H9 (cell line): ENCODE measurements at regions not wholly inside any gene's neighbourhood (a gene's known extent, or its start where the extent isn't known, plus 50 kb on each side); places are given as distances from the start of the nearest gene placed in this dataset.

Experiments
- DNase-seq: peaks from one replicate; pipeline ENCODE4 v3.0.0-alpha.2; 2017
- H2AFZ ChIP-seq: one replicate; pipeline ENCODE4 v1.6.1; 2013; ENCODE audit warnings: mild to moderate bottlenecking, low read length, control low read depth, moderate library complexity
- H2AK5ac ChIP-seq: 2 replicates; pipeline ENCODE4 v1.6.1; 2013; ENCODE audit warnings: low read length, control low read depth, mixed read lengths; ENCODE audit not compliant: insufficient read length
- H2BK120ac ChIP-seq: one replicate; pipeline ENCODE4 v1.6.1; 2013; ENCODE audit warnings: low read depth, mild to moderate bottlenecking, low read length, control low read depth, inconsistent platforms; ENCODE audit not compliant: poor library complexity, severe bottlenecking
- H2BK12ac ChIP-seq: 2 replicates; pipeline ENCODE4 v1.6.1; 2013; ENCODE audit warnings: low read length, control low read depth, mixed read lengths, low read depth; ENCODE audit not compliant: insufficient read length
- H2BK15ac ChIP-seq: 2 replicates; pipeline ENCODE4 v1.6.1; 2013; ENCODE audit warnings: low read depth, low read length, control low read depth
- H2BK20ac ChIP-seq: one replicate; pipeline ENCODE4 v1.6.1; 2013; ENCODE audit warnings: low read depth, mild to moderate bottlenecking, low read length, control low read depth, inconsistent platforms; ENCODE audit not compliant: poor library complexity, severe bottlenecking
- H2BK5ac ChIP-seq: 2 replicates; pipeline ENCODE4 v1.6.1; 2013; ENCODE audit warnings: low read length, control low read depth, mixed read lengths; ENCODE audit not compliant: insufficient read length
- H3K14ac ChIP-seq: 2 replicates; pipeline ENCODE4 v1.6.1; 2013; ENCODE audit warnings: low read length, control low read depth; ENCODE audit not compliant: insufficient read depth
- H3K18ac ChIP-seq: 2 replicates; pipeline ENCODE4 v1.6.1; 2013; ENCODE audit warnings: low read depth, mild to moderate bottlenecking, mixed read lengths, low read length, control low read depth; ENCODE audit not compliant: insufficient read length
- H3K23ac ChIP-seq: 2 replicates; pipeline ENCODE4 v1.6.1; 2013; ENCODE audit warnings: low read length, control low read depth, mixed read lengths, low read depth; ENCODE audit not compliant: insufficient read length
- H3K23me2 ChIP-seq: 2 replicates; pipeline ENCODE4 v1.6.1; 2013; ENCODE audit warnings: low read depth, mild to moderate bottlenecking, mixed read lengths, low read length, control low read depth; ENCODE audit not compliant: insufficient read length, poor library complexity, severe bottlenecking
- H3K27ac ChIP-seq: 2 replicates; pipeline ENCODE4 v1.5.1; 2013; ENCODE audit warnings: low read length, control low read depth, mixed read lengths, low read depth; ENCODE audit not compliant: insufficient read length
- H3K27me3 ChIP-seq: 2 replicates; pipeline ENCODE4 v1.6.1; 2013; ENCODE audit warnings: low read length, control low read depth, inconsistent platforms; ENCODE audit not compliant: insufficient read depth
- H3K4ac ChIP-seq: 2 replicates; pipeline ENCODE4 v1.6.1; 2013; ENCODE audit warnings: low read depth, mild to moderate bottlenecking, control low read depth, inconsistent platforms, low read length, moderate library complexity
- H3K4me1 ChIP-seq: 2 replicates; pipeline ENCODE4 v1.6.1; 2013; ENCODE audit warnings: low read length, control low read depth, inconsistent platforms; ENCODE audit not compliant: insufficient read depth
- H3K4me2 ChIP-seq: 2 replicates; pipeline ENCODE4 v1.6.1; 2013; ENCODE audit warnings: low read length, control low read depth, mixed read lengths; ENCODE audit not compliant: insufficient read length, insufficient read depth
- H3K56ac ChIP-seq: 2 replicates; pipeline ENCODE4 v1.6.1; 2013; ENCODE audit warnings: low read depth, mild to moderate bottlenecking, mixed read lengths, low read length, control low read depth; ENCODE audit not compliant: insufficient read length
- H3K79me1 ChIP-seq: 2 replicates; pipeline ENCODE4 v1.6.1; 2013; ENCODE audit warnings: low read depth, mild to moderate bottlenecking, moderate library complexity, low read length, control low read depth, inconsistent platforms; ENCODE audit not compliant: insufficient read depth, poor library complexity, severe bottlenecking
- H3K79me2 ChIP-seq: 2 replicates; pipeline ENCODE4 v1.6.1; 2013; ENCODE audit warnings: low read length, control low read depth, inconsistent platforms; ENCODE audit not compliant: insufficient read depth
- H3K9ac ChIP-seq: 2 replicates; pipeline ENCODE4 v1.6.1; 2013; ENCODE audit warnings: low read length, control low read depth, mixed read lengths; ENCODE audit not compliant: insufficient read length; ENCODE audit errors: extremely low read depth
- H3K9me3 ChIP-seq: one replicate; pipeline ENCODE4 v1.6.1; 2013; ENCODE audit warnings: low read depth, low read length, inconsistent platforms; ENCODE audit not compliant: control insufficient read depth
- H3T11ph ChIP-seq: one replicate; pipeline ENCODE4 v1.6.1; 2013; ENCODE audit warnings: mild to moderate bottlenecking, low read length, control low read depth, inconsistent platforms
- H4K20me1 ChIP-seq: one replicate; pipeline ENCODE4 v1.6.1; 2013; ENCODE audit not compliant: control insufficient read depth, insufficient read length, insufficient read depth
- H4K5ac ChIP-seq: 2 replicates; pipeline ENCODE4 v1.6.1; 2013; ENCODE audit warnings: low read depth, mild to moderate bottlenecking, mixed read lengths, low read length, control low read depth; ENCODE audit not compliant: insufficient read length
- H4K8ac ChIP-seq: replicated peaks from 2 replicates; pipeline ENCODE4 v1.6.1; 2013; ENCODE audit warnings: low read length, control low read depth, mixed read lengths, low read depth; ENCODE audit not compliant: insufficient read length
- H4K91ac ChIP-seq: 2 replicates; pipeline ENCODE4 v1.6.1; 2013; ENCODE audit warnings: low read depth, mild to moderate bottlenecking, moderate library complexity, mixed read lengths, low read length, control low read depth; ENCODE audit not compliant: insufficient read length
- H3K27ac Mint-ChIP-seq, 3 experiments: 2 replicates in 2 of 3; 3 replicates in 1 of 3; pipeline ENCODE4 v1.8.0; 2020 to 2021; ENCODE audit warnings: mixed read lengths in 3 of 3, mild to moderate bottlenecking in 1 of 3, moderate library complexity in 1 of 3
- H3K27me3 Mint-ChIP-seq: 2 replicates; pipeline ENCODE4 v1.8.0; 2021; ENCODE audit warnings: low read depth, mild to moderate bottlenecking, moderate library complexity, mixed read lengths
- H3K36me3 Mint-ChIP-seq, 3 experiments: 2 replicates in 2 of 3; 3 replicates in 1 of 3; pipeline ENCODE4 v1.8.0; 2020 to 2021; ENCODE audit warnings: low read depth in 3 of 3, mixed read lengths in 3 of 3; ENCODE audit not compliant: insufficient read depth in 1 of 3
- H3K4me1 Mint-ChIP-seq, 2 experiments: 2 replicates each; pipeline ENCODE4 v1.8.0; 2020; ENCODE audit warnings: mixed read lengths in 2 of 2
- H3K4me3 Mint-ChIP-seq, 2 experiments: 2 replicates in 1 of 2; 3 replicates in 1 of 2; pipeline ENCODE4 v1.8.0; 2020 to 2021; ENCODE audit warnings: mild to moderate bottlenecking in 2 of 2, mixed read lengths in 2 of 2, moderate library complexity in 1 of 2
- H3K9me3 Mint-ChIP-seq, 2 experiments: 2 replicates in 1 of 2; 3 replicates in 1 of 2; pipeline ENCODE4 v1.8.0; 2020; ENCODE audit warnings: mild to moderate bottlenecking in 2 of 2, mixed read lengths in 2 of 2, moderate library complexity in 1 of 2
- CTCF ChIP-seq: fragments of 200-600 bp; sonication (generic); conservative IDR thresholded peaks from 3 replicates; pipeline ENCODE4 v1.8.0; 2021; ENCODE audit warnings: antibody characterized with exemption, mild to moderate bottlenecking

- DNase-seq, result no peak
- no peak overlapping the region for H2AK5ac ChIP-seq
- H3K14ac ChIP-seq, result no peak overlapping the region
- H2AFZ ChIP-seq, result no peak overlapping the region
- no peak overlapping the region for H3K4ac ChIP-seq
- no peak overlapping the region for H4K5ac ChIP-seq
- no peaks in the 10 kb centered on the region for H4K20me1 ChIP-seq
- H3K4me2 ChIP-seq, result no peak overlapping the region
- H3T11ph ChIP-seq, result no peak overlapping the region
- H3K23me2 ChIP-seq, result no peaks in the 10 kb centered on the region
- H4K91ac ChIP-seq, result no peak overlapping the region
- H3K4me1 Mint-ChIP-seq, result no peaks in the 10 kb centered on the region
- H3K9me3 Mint-ChIP-seq, result peaks cover 3% of the 10 kb centered on the region in 2 experiments; a peak in 4 of 5 replicates
- no peaks in the 10 kb centered on the region for H3K27me3 ChIP-seq
- no peak overlapping the region for H3K9ac ChIP-seq
- H3K4me3 Mint-ChIP-seq, result no peak overlapping the region
- H3K79me1 ChIP-seq, result no peaks in the 10 kb centered on the region
- H2BK20ac ChIP-seq, result no peak overlapping the region
- no peak overlapping the region for H2BK5ac ChIP-seq
- H3K27ac ChIP-seq, result no peak overlapping the region
- no peaks in the 10 kb centered on the region; a peak in 1 of 7 replicates for H3K36me3 Mint-ChIP-seq
- H3K27ac Mint-ChIP-seq, result no peak overlapping the region
- no peaks in the 10 kb centered on the region for H3K4me1 ChIP-seq
- TF ChIP-seq CTCF, result no peak
- no peak overlapping the region for H4K8ac ChIP-seq
- H3K27me3 Mint-ChIP-seq, result no peaks in the 10 kb centered on the region
- no peak overlapping the region for H3K56ac ChIP-seq
- no peak overlapping the region for H2BK120ac ChIP-seq
- H3K9me3 ChIP-seq, result no peaks in the 10 kb centered on the region
- H2BK12ac ChIP-seq, result no peak overlapping the region
- no peak overlapping the region for H3K18ac ChIP-seq
- H3K79me2 ChIP-seq, result no peaks in the 10 kb centered on the region
- no peak overlapping the region for H2BK15ac ChIP-seq
- no peak overlapping the region for H3K23ac ChIP-seq
These were observed 730.0 kb downstream of the SOCS6 start for GRCh38 chr18:71018816-71019215.
